HTR-8/SVneo (cell line): ENCODE measurements at regions not wholly inside any gene's neighbourhood (a gene's known extent, or its start where the extent isn't known, plus 50 kb on each side); places are given as distances from the start of the nearest gene placed in this dataset.

Experiments used
- DNase-seq: peaks from one replicate; pipeline ENCODE4 v3.0.0; 2011; ENCODE audit warnings: low spot score, mixed read lengths; ENCODE audit not compliant: insufficient read length
- FAIRE-seq: peaks from 2 replicates; lab custom pipeline; 2011; peaks lifted over from hg19 to GRCh38; lab: Jason Lieb, UNC

- DNase-seq (no peak), FAIRE-seq (no peak)
Measured at GRCh38 chr2:62568074-62568473, 62.1 kb upstream of the TMEM17 start.

DNA sequence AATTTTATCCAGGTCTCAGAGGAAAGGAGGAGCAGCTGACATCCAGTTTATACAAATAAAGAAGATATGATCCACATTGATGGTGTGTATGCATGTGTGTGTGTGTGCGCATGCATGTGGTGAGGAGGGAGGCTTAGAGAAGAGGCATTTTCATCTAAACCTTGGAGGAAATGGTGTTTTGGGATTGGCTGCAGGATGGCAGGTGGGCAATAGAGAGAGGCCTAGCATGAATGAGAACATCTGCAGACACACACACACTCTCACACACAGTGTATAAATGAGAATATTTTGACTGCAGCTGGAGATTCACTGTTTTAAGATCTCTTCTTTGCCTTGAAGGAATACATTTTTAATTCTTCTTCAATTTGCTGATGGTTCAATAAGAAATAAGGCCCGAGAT, 61.7 kb upstream of the TMEM17 start:
- peak; percentile 38 for FAIRE-seq
- no peak for DNase-seq

GRCh38 chr2:62566847-62567246, 60.9 kb upstream of the TMEM17 start:
- FAIRE-seq (no peak), DNase-seq (no peak)

DNA sequence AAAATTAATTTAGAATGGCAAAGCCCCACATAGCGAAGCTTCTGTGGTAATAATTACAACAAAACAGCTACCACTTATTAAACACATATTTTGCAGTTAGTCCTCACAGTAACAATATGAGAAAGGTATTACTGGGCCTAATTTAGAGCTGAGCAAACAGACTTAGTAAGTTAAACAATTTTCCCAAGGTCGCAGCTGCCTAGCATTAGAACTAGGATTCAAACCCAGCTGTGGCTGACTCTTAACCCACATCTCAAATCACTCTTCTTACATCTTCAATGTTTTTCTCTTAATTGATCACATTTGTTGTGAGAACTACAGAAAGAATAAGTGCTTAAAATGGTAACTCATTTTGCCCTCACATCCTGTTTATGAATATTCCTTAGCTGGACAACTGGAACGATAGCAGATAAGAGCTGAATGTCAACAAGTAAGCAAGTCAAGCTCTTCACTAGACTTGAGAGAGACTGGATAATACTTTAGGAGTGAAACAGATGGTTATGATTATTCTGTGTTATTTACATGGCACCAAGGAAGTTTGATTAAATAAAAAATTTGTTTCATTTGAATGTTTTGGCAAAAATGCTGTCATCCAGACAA, 59.4 kb upstream of the TMEM17 start:
- no peak for DNase-seq
- FAIRE-seq: no peak

- DNase-seq (no peak), FAIRE-seq (no peak)
Measured at GRCh38 chr2:62564380-62565137, 58.6 kb upstream of the TMEM17 start.

DNA sequence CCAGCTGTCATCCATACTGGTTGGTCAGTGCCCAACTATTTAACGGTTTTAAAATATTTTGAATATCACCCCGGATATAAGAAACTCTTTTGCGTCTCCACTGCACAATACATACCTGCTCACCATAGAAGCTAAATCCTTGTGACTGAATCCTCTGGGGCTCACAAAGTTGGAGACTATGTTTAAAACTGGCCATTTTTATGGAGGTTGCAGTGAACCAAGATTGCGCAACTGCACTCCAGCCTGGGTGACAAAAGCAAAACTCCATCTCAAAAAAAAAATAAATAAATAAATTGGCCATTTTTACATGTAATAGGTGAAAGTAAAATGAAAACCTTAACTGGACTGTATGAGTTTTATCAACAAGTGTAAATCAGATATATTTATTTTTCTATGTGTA, 55.6 kb upstream of the TMEM17 start:
- FAIRE-seq (no peak), DNase-seq (no peak)

- no peak for FAIRE-seq
- DNase-seq: no peak
Measured at GRCh38 chr2:62559582-62559981, 53.6 kb upstream of the TMEM17 start.

DNA sequence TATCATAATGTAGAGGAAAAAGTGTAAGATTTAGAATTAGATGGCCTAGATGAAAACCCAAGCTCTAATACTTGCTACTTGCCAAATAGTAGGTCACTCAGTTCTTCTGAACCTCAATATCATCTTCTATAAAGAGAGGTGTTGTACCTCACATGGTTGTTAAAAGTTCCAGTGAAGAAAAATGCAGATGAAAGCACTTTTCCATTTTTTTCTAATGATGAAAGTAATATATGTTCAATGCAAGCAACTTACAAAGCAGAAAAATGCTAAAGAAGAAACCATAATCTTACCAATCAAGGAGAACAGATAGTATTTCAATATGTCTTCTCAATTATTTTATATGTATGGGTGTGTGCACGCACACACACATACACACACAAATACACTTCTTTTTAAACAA, 52.7 kb upstream of the TMEM17 start:
- FAIRE-seq: no peak
- no peak for DNase-seq

GRCh38 chr2:62556086-62556485, 50.1 kb upstream of the TMEM17 start:
- FAIRE-seq (no peak), DNase-seq (no peak)
